Epithelial cell of esophagus (primary cell): ENCODE measurements at regions not wholly inside any gene's neighbourhood (a gene's known extent, or its start where the extent isn't known, plus 50 kb on each side); places are given as distances from the start of the nearest gene placed in this dataset.
"Not testable (repeated sequence)": the region's sequence is repeated elsewhere in the genome, so short reads cannot be mapped to it uniquely, and the experiment has no call there.

Experiments used
- DNase-seq: peaks from one replicate; pipeline ENCODE4 v3.0.0; 2010; ENCODE audit warnings: low read depth
- H3K4me3 ChIP-seq: 2 replicates; pipeline ENCODE4 v1.5.1; 2011; ENCODE audit warnings: mild to moderate bottlenecking, low read length, control low read depth
- TF ChIP-seq, protein P1 (sequence below): IDR thresholded peaks from 2 replicates; pipeline ENCODE4 v1.5.1; 2011; ENCODE audit warnings: low read depth, mild to moderate bottlenecking, low read length, control low read depth, inconsistent platforms; ENCODE audit not compliant: insufficient read depth; ENCODE audit errors: missing control alignments

GRCh38 chr14:71765505-71765904 is 166.7 kb upstream of the RGS6 start:
- DNase-seq, result no peak
- no peak overlapping the region for H3K4me3 ChIP-seq
- TF ChIP-seq, protein P1, sequence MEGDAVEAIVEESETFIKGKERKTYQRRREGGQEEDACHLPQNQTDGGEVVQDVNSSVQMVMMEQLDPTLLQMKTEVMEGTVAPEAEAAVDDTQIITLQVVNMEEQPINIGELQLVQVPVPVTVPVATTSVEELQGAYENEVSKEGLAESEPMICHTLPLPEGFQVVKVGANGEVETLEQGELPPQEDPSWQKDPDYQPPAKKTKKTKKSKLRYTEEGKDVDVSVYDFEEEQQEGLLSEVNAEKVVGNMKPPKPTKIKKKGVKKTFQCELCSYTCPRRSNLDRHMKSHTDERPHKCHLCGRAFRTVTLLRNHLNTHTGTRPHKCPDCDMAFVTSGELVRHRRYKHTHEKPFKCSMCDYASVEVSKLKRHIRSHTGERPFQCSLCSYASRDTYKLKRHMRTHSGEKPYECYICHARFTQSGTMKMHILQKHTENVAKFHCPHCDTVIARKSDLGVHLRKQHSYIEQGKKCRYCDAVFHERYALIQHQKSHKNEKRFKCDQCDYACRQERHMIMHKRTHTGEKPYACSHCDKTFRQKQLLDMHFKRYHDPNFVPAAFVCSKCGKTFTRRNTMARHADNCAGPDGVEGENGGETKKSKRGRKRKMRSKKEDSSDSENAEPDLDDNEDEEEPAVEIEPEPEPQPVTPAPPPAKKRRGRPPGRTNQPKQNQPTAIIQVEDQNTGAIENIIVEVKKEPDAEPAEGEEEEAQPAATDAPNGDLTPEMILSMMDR, result no peak

DNA sequence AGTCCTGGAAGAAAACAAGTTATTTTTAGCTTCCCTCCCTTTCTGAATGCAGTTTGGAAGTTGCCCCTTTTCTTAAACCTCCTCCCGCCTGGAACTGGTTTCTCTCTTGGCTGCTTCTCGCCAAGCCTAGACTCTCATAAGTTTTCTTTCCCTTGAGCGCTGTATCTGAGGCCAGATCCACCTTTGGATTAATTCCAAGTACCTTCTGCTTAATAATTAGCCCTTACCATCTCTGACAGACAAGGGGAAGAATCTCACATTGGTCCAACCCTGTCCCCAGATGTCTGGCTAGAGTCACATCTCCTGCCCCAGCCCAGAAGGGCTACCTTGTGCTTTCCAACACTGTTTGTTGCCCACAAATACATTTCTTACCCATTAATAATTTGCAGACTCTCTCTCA is 161.8 kb upstream of the RGS6 start:
- H3K4me3 ChIP-seq, result no peak overlapping the region
- TF ChIP-seq, protein P1, result no peak
- DNase-seq, result no peak

GRCh38 chr14:71771421-71771820 is 160.8 kb upstream of the RGS6 start:
- H3K4me3 ChIP-seq, DNase-seq: not testable (repeated sequence)

- not testable (repeated sequence) for DNase-seq, H3K4me3 ChIP-seq
Observed at GRCh38 chr14:71771996-71772395, 160.2 kb upstream of the RGS6 start.

- TF ChIP-seq, protein P1, result no peak
- no peak overlapping the region for H3K4me3 ChIP-seq
- peak; percentile 35 for DNase-seq
Observed at GRCh38 chr14:71773898-71774481, 158.2 kb upstream of the RGS6 start.

GRCh38 chr14:71776471-71777360 is 155.5 kb upstream of the RGS6 start:
- H3K4me3 ChIP-seq, result no peak overlapping the region
- DNase-seq, result no peak
- TF ChIP-seq, protein P1, result no peak

DNA sequence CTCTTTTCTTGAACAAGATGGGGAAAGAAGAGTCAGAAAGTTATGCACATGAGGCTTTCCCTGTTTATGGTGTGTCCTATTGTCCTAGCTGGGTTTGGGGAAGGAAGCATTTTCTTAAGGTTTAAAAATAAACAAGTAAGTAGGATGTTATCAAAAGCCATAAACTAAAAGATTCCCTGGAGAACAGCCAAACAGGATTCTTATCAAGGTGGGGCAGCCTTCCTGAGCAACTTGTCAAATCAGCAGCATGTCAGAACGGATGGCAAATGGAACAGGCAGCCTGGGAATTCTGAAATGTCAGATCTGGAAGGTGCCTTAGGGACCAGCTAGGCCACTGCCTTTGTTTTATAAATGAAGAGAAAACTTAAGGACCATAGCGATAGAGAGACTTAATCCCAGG is 152.2 kb upstream of the RGS6 start:
- TF ChIP-seq, protein P1, result no peak
- no peak for DNase-seq
- H3K4me3 ChIP-seq, result no peak overlapping the region

DNA sequence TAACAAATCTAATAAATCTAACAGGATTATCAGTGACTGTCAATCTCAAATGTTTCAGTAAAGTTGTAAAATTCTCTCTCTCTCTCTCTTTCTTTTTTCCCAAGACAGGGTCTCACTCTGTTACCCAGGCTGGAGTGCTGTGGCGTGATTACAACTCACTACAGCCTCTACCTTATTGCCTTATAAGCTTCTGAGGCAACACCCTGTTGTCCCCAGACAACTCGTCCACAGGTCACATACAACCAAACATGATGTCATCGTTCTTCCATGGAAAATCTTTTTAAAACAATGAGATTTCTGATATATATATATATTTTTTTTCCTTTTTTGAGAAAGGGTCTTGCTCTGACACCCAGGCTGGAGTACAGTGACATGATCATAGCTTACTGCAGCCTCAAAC is 151.4 kb upstream of the RGS6 start:
- no peak for DNase-seq
- TF ChIP-seq, protein P1, result no peak
- H3K4me3 ChIP-seq, result no peak overlapping the region
